ENCODE measurements at regions not wholly inside any gene's neighbourhood (a gene's known extent, or its start where the extent isn't known, plus 50 kb on each side); places are given as distances from the start of the nearest gene placed in this dataset.

GRCh38 chr7:21305455-21306235 is 122.2 kb upstream of the SP4 start:
- no peak overlapping the region for H3K4me2 ChIP-seq (ENCODE audit: low read length)
- DNase-seq (ENCODE audit: low read depth, low spot score) (no peak), ATAC-seq (no peak)
- CTCF ChIA-PET, result no interaction called here
- RAD21 ChIA-PET (ENCODE audit: low non-redundant PET in 1 of 2, low total read pairs in 2 of 2, uncharacterized antibody in 2 of 2, unreplicated experiment in 2 of 2), result no interaction called here
- no peak overlapping the region for H3K9ac ChIP-seq (ENCODE audit: low read length)
- H3K27me3 ChIP-seq (ENCODE audit: insufficient read depth, low read length), result no peaks in the 10 kb centered on the region
- no peaks in the 10 kb centered on the region for H3K9me2 ChIP-seq (ENCODE audit: insufficient read depth)
- H3K36me3 ChIP-seq (ENCODE audit: control insufficient read depth in 1 of 2, insufficient read depth in 2 of 2, low read length in 2 of 2), result no peaks in the 10 kb centered on the region
- POLR2A ChIA-PET, result no interaction called here
- H3K27ac ChIP-seq (ENCODE audit: low read depth, low read length), result no peak overlapping the region
- peaks cover 0 to 3% of the 10 kb centered on the region in 2 experiments; a peak in 1 of 4 replicates for H3K9me3 ChIP-seq (ENCODE audit: control insufficient read depth in 1 of 2, insufficient read depth in 1 of 2, low read depth in 1 of 2, low read length in 2 of 2)
- no peaks in the 10 kb centered on the region for H4K20me1 ChIP-seq (ENCODE audit: insufficient read depth)
- no peak for TF ChIP-seq MAX (IDR thresholded peaks at IDR 0.05)
- no peak for TF ChIP-seq ATF3 (IDR thresholded peaks at IDR 0.05)
- TF ChIP-seq POLR2A (IDR thresholded peaks at IDR 0.05; ENCODE audit: borderline replicate concordance, extremely low read depth, insufficient read depth, insufficient read length), result no peak
- TF ChIP-seq JUND (IDR thresholded peaks at IDR 0.05), result no peak
- no peak overlapping the region for H3K4me3 ChIP-seq (replicated peaks in 1 of 2; ENCODE audit: low read depth in 1 of 2, low read length in 2 of 2)
- H3K79me2 ChIP-seq (ENCODE audit: insufficient read depth, low read length), result no peaks in the 10 kb centered on the region
- intact Hi-C loops (cut with micrococcal nuclease), result no loop called here
- BruUV-seq (replicated peaks), result no TSS peak
- H2AFZ ChIP-seq (ENCODE audit: low read depth, low read length, poor library complexity, severe bottlenecking), result no peak overlapping the region
- H3K4me1 ChIP-seq (ENCODE audit: control insufficient read depth in 1 of 2, insufficient read depth in 2 of 2, low read length in 2 of 2), result no peaks in the 10 kb centered on the region

- H3K27ac ChIP-seq (ENCODE audit: low read depth, low read length), result no peak overlapping the region
- TF ChIP-seq POLR2AphosphoS5 (IDR thresholded peaks at IDR 0.05; ENCODE audit: low read depth, low read length) (no peak), CTCF (IDR thresholded peaks at IDR 0.05 in 2 of 3, conservative IDR thresholded peaks at IDR 0.05 in 1 of 3; ENCODE audit: borderline replicate concordance in 1 of 3, insufficient read depth in 1 of 3, low read depth in 2 of 3, low read length in 2 of 3) (no peak), ZFX (IDR thresholded peaks at IDR 0.05) (no peak), SP1 (IDR thresholded peaks at IDR 0.05; ENCODE audit: low read depth) (no peak), ZNF274 (IDR thresholded peaks at IDR 0.05; ENCODE audit: low read depth, low read length) (no peak), TCF7L2 (IDR thresholded peaks at IDR 0.05; ENCODE audit: borderline replicate concordance, extremely low read depth, insufficient read depth, insufficient read length) (no peak), ZBTB33 (IDR thresholded peaks at IDR 0.05; ENCODE audit: extremely low read depth, insufficient replicate concordance, low read length) (no peak), RAD21 (IDR thresholded peaks at IDR 0.05; ENCODE audit: low read depth) (no peak), MAX (IDR thresholded peaks at IDR 0.05) (no peak), POLR2A (IDR thresholded peaks at IDR 0.05; ENCODE audit: borderline replicate concordance, extremely low read depth, insufficient read depth, insufficient read length) (no peak), ELF1 (IDR thresholded peaks at IDR 0.05; ENCODE audit: borderline replicate concordance, low read depth) (no peak), YY1 (IDR thresholded peaks at IDR 0.05; ENCODE audit: extremely low read depth, insufficient replicate concordance, low read depth, low read length) (no peak), CBX3 (IDR thresholded peaks at IDR 0.05; ENCODE audit: low read depth) (no peak)
- intact Hi-C loops (cut with micrococcal nuclease), result no loop called here
- no peaks in the 10 kb centered on the region for H3K9me2 ChIP-seq (ENCODE audit: insufficient read depth)
- no peak overlapping the region for H3K9ac ChIP-seq (ENCODE audit: low read length)
- no peak for ATAC-seq
- H2AFZ ChIP-seq (ENCODE audit: low read depth, low read length, poor library complexity, severe bottlenecking), result no peak overlapping the region
- BruUV-seq (replicated peaks), result no TSS peak
- no peaks in the 10 kb centered on the region for H3K36me3 ChIP-seq (ENCODE audit: control insufficient read depth in 1 of 2, insufficient read depth in 2 of 2, low read length in 2 of 2)
- ChIA-PET RAD21 (ENCODE audit: low non-redundant PET in 1 of 2, low total read pairs in 2 of 2, uncharacterized antibody in 2 of 2, unreplicated experiment in 2 of 2) (no interaction called here), POLR2A (no interaction called here), CTCF (no interaction called here)
- no peaks in the 10 kb centered on the region for H4K20me1 ChIP-seq (ENCODE audit: insufficient read depth)
- no peak for DNase-seq (ENCODE audit: low read depth, low spot score)
- no peak overlapping the region for H3K4me3 ChIP-seq (replicated peaks in 1 of 2; ENCODE audit: low read depth in 1 of 2, low read length in 2 of 2)
- H3K27me3 ChIP-seq (ENCODE audit: insufficient read depth, low read length), result no peaks in the 10 kb centered on the region
- no peak overlapping the region for H3K4me2 ChIP-seq (ENCODE audit: low read length)
- H3K9me3 ChIP-seq (ENCODE audit: control insufficient read depth in 1 of 2, insufficient read depth in 1 of 2, low read depth in 1 of 2, low read length in 2 of 2), result no peaks in the 10 kb centered on the region
- H3K4me1 ChIP-seq (ENCODE audit: control insufficient read depth in 1 of 2, insufficient read depth in 2 of 2, low read length in 2 of 2), result no peaks in the 10 kb centered on the region
- no peaks in the 10 kb centered on the region for H3K79me2 ChIP-seq (ENCODE audit: insufficient read depth, low read length)
Measured at GRCh38 chr7:21314954-21315353, 112.9 kb upstream of the SP4 start.

Data from HCT116 (cell line).